Uterus (tissue), 3 donors: ENCODE measurements at regions not wholly inside any gene's neighbourhood (a gene's known extent, or its start where the extent isn't known, plus 50 kb on each side); places are given as distances from the start of the nearest gene placed in this dataset.

Source experiments
- DNase-seq, 2 donors: peaks; one replicate each; pipeline ENCODE4 v3.0.0-alpha.2; 2019 to 2020
- H3K27ac ChIP-seq, 2 donors: fragments of 200-600 bp; sonication (generic); 1 replicate in 1 of 2; 2 replicates in 1 of 2; pipeline ENCODE4 v1.5.1; 2016 to 2018
- H3K27me3 ChIP-seq, 2 donors: fragments of 200-600 bp; sonication (generic); one replicate each; pipeline ENCODE4 v1.5.1; 2018 to 2019; ENCODE audit warnings: control low read depth in 1 of 2
- H3K36me3 ChIP-seq, 2 donors: fragments of 200-600 bp; sonication (generic); one replicate each; pipeline ENCODE4 v1.5.1; 2019; ENCODE audit warnings: control low read depth in 1 of 2
- H3K4me1 ChIP-seq, 2 donors: fragments of 200-600 bp; sonication (generic); one replicate each; pipeline ENCODE4 v1.5.1; 2018 to 2019; ENCODE audit warnings: control low read depth in 1 of 2
- H3K4me3 ChIP-seq, 2 donors: fragments of 200-600 bp; sonication (generic); 1 replicate in 1 of 2; 2 replicates in 1 of 2; pipeline ENCODE4 v1.5.1; 2018 to 2019; ENCODE audit warnings: mild to moderate bottlenecking in 1 of 2
- H3K9me3 ChIP-seq, 2 donors: fragments of 200-600 bp; sonication (generic); one replicate each; pipeline ENCODE4 v1.5.1; 2019; ENCODE audit warnings: control low read depth in 1 of 2
- CTCF ChIP-seq, 4 experiments: fragments of 200-600 bp in 2 of 4; fragments of 450-650 bp in 2 of 4; sonication (generic) in 2 of 4; IDR thresholded peaks; one replicate each; pipeline ENCODE4 v1.5.1; 2016 to 2019; ENCODE audit warnings: antibody characterized with exemption in 4 of 4, mild to moderate bottlenecking in 2 of 4, moderate library complexity in 1 of 4
- POLR2A ChIP-seq, 2 donors: fragments of 450-650 bp; IDR thresholded peaks; one replicate each; pipeline ENCODE4 v1.6.1; 2016; ENCODE audit warnings: antibody characterized with exemption in 2 of 2, mild to moderate bottlenecking in 1 of 2, moderate library complexity in 1 of 2
- intact Hi-C: fragments of 100-400 bp; cut with DNase I; formaldehyde crosslinking; loops from one replicate; pipeline ENCODE4 v1.15.1; 2023; ENCODE audit warnings: low total_unique reads
- donor health status: DM: yes; HTN: yes; CAD: no.

- H3K36me3 ChIP-seq: no peaks in the 10 kb centered on the region
- H3K4me3 ChIP-seq: no peak overlapping the region
- DNase-seq: no peak
- no peak for TF ChIP-seq CTCF (IDR thresholded peaks at IDR 0.05)
- TF ChIP-seq POLR2A (IDR thresholded peaks at IDR 0.05): no peak
- H3K4me1 ChIP-seq: no peaks in the 10 kb centered on the region
- no peaks in the 10 kb centered on the region for H3K27me3 ChIP-seq
- intact Hi-C loops: no loop called here
- H3K27ac ChIP-seq: no peak overlapping the region
- H3K9me3 ChIP-seq: no peaks in the 10 kb centered on the region
These were observed 59.7 kb upstream of the ASIP start for GRCh38 chr20:34181484-34181883.

- Histone ChIP-seq H3K4me1 (no peaks in the 10 kb centered on the region), H3K27me3 (no peaks in the 10 kb centered on the region), H3K27ac (no peak overlapping the region), H3K9me3 (no peaks in the 10 kb centered on the region), H3K36me3 (no peaks in the 10 kb centered on the region), H3K4me3 (no peak overlapping the region)
- DNase-seq: no peak
- intact Hi-C loops: no loop called here
- TF ChIP-seq CTCF (IDR thresholded peaks at IDR 0.05) (no peak), POLR2A (IDR thresholded peaks at IDR 0.05) (no peak)
These were observed 55.2 kb upstream of the ASIP start for GRCh38 chr20:34185766-34186620.

GRCh38 chr20:34189572-34190163, 51.6 kb upstream of the ASIP start:
- Histone ChIP-seq H3K4me1 (no peaks in the 10 kb centered on the region), H3K27ac (no peak overlapping the region), H3K4me3 (no peak overlapping the region), H3K9me3 (no peaks in the 10 kb centered on the region), H3K36me3 (no peaks in the 10 kb centered on the region), H3K27me3 (no peaks in the 10 kb centered on the region)
- DNase-seq: no peak
- intact Hi-C loops: no loop called here
- TF ChIP-seq CTCF (IDR thresholded peaks at IDR 0.05) (no peak), POLR2A (IDR thresholded peaks at IDR 0.05) (no peak)

DNA sequence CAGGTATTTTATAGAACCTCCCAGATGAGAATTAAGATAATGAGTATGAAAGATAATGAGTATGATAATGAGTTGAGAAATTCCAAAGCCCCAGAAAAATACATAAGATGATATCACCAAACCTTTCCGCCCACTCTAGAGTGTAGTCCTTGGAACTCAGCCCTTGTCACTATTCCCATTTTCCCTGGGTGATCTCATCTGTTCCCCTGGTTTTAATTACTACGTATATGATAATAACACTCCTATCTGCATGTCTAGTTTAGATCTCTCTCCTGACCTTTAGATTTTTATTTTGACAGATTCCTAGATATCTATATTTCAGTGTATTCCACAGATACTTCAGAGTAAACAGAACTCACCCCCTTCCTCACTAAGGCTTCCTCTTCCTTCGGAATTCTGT, 51.0 kb upstream of the ASIP start:
- H3K27ac ChIP-seq: no peak overlapping the region
- intact Hi-C loops: no loop called here

More for the DNA sequence above, 51.0 kb upstream of the ASIP start:
- Histone ChIP-seq H3K4me1 (no peaks in the 10 kb centered on the region), H3K36me3 (no peaks in the 10 kb centered on the region), H3K27me3 (no peaks in the 10 kb centered on the region), H3K4me3 (no peak overlapping the region), H3K9me3 (no peaks in the 10 kb centered on the region)
- DNase-seq: no peak
- TF ChIP-seq POLR2A (IDR thresholded peaks at IDR 0.05) (no peak), CTCF (IDR thresholded peaks at IDR 0.05) (no peak)
